ENCODE measurements at regions not wholly inside any gene's neighbourhood (a gene's known extent, or its start where the extent isn't known, plus 50 kb on each side); places are given as distances from the start of the nearest gene placed in this dataset.
"Not testable (repeated sequence)": the region's sequence is repeated elsewhere in the genome, so short reads cannot be mapped to it uniquely, and the experiment has no call there.

DNA sequence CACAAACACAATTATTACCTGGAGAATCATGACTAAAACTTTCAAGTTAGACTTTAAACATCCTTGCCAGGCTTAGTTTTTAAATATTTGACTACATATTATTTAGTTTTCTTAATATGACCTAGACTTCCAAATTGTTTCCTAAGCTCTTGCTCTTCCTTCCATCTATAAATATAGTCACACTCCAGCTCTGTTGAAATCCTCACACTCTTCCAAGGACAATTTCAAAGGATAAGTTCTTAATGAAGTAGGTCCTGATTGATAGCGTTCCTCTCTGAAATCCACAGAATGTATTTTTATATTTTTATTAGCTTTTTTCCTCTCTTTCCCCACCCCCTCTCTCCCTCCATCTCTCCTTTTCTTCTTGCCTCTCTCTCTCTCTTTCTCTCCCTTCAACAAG is 1074.1 kb upstream of the PCDH20 start:
- DNase-seq = no peak

DNA sequence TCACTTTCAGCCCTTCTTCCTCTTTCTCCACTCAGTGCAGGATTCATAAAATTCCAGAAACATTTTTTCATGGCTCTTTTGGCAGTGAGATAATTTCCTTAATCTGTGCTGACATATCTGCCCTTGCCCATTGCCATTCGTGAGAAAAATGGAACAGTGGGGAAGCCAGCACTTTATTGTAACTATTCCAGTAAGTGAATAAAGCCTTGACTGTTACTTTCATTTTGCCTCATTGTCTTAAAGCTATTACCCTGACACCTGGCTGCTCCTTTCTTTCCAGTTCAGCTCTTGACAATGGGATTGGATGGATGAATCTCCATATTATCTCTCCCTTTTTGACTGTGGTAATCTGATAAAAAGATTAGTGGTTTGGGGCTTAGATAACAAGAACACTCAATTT is 1068.1 kb upstream of the PCDH20 start:
- DNase-seq = no peak

DNA sequence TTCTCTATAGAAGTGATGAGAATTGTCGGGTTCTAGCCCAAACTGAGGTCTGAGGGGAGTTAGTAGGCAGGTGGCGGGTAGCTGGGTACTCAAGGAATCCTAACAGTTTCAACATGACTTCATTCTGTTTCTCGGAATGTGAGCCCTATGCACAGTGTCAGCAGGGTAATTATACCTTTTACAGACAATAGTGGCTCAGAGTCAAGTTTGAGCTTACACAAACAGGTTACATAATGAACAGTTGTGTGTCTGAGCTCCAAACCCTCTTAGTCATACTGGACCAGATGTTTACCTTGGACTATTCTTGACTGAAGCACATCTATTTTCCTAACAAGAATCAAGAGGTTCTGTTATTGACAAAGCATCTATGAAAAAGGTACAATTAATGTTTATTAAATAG is 1066.7 kb upstream of the PCDH20 start:
- no peak for DNase-seq

DNA sequence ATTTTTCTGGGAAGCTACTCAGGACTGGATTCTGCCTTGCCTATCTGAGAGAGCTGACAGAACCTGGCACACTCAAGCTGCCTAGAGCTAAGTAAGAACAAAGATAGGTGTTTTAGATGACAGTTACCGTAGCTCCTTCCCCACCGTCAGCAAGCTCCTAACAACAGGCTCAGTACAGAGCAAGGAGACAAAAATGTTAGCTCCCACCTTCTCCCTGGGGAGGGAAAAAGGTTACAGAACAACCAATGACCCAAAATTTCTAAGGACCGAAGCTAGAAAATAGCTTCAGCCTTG is 1058.2 kb upstream of the PCDH20 start:
- DNase-seq = no peak

DNA sequence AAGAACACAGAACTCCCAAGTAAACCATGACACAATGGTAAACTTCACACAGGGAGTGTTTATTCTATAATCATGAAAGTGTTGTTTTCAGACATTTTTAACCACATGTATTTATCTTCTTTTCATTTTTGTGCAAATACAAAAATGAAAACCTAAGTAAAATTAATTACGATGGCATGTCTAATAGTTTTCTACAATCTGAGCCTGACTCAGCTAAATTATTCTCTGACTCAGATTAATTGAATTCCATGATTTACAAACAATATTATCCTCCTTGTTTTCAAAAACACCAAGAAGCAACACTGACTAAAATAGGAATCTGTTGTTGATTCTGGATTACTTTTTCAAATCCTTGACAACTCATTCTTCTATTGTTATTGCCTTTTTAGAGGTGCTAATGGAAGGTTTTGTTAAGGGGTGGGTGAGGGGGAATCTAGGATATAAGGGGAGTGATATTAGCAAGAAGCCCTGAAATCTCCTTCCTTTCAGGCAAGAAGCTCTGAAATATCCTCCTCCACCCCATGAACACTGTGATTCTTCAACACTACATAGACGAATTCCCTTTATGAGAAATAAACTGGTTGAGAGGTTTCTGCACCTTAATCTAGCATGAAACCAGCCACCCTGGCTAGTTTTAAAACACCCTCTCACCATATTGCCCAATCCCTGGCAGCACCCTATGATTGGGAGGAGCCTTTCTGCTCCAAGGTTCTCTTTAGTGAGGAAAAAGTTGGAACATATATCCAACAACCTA is 1057.7 kb upstream of the PCDH20 start:
- DNase-seq = no peak

DNA sequence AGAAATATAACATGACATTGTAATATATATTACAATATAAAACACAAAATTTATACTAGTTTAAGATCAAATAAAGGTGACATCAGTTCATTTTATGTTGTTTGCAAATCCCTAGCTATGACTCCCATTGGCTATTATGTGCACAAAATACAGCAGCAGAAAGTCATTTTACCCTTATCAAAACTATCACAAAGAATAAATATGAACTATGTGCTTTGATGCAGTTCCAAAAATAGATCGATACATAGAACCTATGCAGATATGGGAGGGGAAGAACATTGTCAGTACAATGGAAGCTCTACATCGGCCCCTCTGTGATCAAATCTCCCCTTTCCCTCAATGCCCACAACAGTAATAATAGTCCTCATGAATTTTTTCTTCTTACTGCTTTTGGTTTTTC is 1038.1 kb upstream of the PCDH20 start:
- no peak for DNase-seq

DNA sequence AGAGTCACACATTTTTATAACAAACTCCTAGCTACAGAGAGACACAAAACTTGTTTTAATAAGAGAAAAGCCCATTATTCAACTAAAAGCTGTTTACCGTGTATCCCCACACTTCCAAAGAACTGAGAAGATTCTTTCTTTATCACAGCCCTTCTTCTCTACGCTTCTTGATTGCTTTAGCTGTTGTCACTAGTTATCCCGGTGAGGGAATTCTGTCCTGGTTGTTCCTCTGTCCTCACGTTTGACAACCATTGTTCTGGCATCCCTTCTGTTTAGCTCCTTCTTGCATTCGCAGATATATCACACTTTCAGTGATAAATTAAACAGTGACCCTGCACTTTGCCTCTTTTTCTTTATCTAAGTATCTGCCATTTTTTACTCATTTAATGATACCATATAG is 1035.1 kb upstream of the PCDH20 start:
- no peak for DNase-seq

DNA sequence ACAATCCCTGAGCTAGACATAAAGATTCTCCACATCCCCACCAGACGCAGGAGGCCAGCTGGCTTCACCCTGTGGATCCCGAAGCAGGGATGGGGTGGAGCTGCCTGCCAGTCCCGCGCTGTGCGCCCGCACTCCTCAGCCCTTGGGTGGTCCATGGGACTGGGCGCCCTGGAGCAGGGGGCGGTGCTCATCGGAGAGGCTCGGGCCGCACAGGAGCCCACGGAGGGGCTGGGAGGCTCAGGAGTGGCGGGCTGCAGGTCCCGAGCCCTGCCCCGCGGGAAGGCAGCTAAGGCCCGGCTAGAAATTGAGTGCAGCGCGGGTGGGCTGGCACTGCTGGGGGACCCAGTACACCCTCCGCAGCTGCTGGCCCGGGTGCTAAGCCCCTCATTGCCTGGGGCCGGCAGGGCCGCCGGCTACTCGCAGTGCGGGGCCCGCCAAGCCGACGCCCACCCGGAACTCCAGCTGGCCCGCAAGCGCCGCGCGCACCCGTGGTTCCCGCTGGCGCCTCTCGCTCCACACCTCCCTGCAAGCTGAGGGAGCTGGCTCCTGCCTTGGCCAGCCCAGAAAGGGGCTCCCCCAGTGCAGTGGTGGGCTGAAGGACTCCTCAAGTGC is 1032.2 kb upstream of the PCDH20 start:
- DNase-seq = not testable (repeated sequence)

DNA sequence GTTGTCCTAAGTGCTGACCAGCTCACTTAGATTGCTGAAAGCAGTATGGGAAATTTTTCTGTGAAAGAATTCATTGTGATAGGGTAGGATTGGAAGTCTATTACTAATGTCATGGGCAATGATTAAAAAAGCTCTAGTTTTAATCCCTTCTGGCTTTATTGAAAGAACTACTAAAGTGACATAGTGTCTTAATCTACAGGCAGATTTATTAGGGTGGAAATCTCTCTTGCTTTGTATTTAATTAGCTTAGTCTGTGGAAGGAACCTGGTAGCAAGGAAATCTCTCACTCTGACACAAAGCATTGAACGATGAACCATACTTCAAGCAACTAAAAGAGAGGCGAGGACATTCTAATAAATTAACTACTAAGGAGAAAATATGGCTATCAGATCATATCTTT is 1029.2 kb upstream of the PCDH20 start:
- no peak for DNase-seq

DNA sequence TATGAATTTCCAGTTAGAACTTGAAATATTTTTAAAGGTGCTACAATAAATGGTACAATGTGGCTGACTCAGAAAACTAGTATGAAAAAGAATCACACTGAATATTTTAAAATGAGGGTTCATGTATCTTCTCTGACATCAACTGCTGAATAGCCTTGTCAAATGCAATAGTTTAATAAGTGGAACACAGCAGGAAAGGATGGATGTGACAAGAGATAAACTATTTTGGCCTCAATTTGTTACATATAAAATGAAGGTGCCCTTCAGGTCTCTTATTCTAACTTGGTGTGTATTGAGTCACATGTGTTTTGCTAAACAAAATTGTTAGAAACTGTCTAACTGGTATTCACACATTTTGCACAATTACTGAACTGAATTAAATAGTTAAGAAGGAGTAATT is 1018.4 kb upstream of the PCDH20 start:
- DNase-seq = no peak

DNA sequence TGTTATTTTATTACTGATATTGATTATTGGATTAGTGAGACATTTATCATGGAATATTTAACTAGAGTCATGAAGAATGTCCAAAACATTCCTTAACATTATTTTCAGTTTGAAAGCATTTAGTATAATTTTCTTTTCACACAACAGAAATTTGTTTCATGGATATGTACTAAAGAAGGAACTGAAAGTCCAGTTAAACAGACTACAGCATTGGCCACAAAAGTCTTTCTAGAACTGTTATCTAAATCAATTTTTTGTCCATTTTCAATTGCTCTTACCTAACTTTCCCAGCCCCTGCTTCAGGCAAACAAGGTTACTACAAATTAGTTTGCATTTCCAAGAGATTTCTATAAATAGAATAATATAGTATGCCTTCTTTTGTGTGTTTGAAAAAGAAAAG is 1018.0 kb upstream of the PCDH20 start:
- no peak for DNase-seq

DNA sequence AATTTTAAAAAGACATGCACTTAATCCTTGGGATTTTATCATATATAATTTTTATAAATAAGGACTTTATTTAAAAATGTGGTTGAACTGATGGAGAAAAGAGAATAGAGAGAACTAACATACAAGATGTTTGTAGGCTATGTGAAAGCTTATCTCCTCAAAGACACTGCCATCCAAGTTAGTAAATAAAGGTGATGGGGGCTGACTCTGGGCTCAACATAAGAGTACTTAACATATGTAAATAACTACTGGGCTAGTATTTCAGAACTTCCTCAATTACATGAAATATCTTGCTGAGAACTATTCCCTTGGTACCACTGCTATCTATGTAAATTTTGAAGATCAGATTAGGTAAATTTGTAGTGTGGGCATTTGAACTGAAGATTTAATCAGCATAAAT is 1017.3 kb upstream of the PCDH20 start:
- no peak for DNase-seq

DNA sequence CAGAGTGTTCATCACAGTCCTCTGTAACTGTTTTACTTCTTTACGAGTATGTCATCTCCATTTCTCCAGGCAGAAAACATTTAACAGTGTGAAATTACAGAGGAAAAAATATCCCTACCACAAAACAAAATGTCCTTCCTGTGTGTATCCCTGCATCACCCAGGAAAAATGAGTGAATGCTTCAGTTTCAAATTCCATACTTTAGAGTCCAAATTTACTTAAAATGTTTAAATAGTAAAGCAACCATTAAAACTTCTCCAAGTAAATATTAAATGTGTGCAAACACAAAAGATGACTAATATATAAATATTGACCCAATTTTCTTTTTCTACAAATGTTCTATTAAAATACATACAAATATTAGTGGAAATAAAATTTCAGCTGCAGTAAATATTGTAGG is 1016.6 kb upstream of the PCDH20 start:
- no peak for DNase-seq

DNA sequence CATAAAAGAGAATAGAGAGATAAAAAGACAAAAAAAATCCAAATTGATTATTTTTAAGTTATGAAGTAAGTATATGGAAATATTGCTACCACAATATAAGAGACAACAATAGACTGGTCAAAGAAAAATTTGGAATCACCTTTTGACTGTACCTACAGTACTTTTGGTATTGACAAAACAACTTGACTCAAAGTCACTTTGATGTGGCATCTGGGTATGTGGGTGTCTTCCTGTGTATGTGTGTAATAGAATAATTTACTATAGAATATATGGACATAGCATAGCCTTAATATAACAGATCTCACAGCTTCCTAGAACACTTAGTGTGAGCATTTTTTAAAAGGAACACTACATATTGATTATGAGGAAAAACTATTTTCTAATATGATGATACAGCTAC is 1016.2 kb upstream of the PCDH20 start:
- DNase-seq = no peak

DNA sequence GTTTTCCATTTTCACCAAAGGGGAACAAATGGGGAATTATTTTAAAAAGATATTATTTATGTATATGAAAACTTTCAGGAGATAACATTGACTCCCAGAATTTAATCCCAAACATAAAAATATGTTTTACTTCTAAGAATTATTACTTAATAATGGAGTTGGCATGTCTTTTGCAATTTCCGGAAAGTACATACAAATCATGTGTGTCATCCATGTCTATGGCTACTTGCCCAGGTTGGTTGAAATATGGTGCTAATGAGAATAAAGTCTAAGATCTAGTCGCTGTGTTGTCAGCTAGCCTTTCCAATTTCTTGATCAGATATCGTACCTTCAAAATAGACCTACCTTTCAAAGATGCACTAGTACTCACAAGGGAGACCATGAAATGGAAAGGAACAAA is 1003.2 kb upstream of the PCDH20 start:
- no peak for DNase-seq

DNA sequence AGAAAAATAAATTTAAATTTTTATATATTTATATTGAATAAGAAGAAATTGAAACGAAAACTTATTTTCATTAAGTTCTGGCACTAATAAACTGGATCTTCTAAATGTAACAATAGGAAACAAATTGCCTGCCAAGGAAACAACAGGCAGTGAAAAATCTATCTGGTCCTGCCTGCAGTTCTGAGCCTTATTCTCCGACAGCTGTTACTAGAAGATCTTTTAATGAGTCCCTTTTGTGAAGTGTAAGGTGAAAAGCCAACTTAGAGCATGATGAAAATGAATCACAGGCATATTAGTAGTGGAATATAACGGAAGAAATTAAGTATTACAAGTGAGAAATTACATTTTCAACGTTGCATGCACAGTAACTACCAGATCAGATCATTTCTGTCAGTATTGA is 1002.7 kb upstream of the PCDH20 start:
- no peak for DNase-seq

DNA sequence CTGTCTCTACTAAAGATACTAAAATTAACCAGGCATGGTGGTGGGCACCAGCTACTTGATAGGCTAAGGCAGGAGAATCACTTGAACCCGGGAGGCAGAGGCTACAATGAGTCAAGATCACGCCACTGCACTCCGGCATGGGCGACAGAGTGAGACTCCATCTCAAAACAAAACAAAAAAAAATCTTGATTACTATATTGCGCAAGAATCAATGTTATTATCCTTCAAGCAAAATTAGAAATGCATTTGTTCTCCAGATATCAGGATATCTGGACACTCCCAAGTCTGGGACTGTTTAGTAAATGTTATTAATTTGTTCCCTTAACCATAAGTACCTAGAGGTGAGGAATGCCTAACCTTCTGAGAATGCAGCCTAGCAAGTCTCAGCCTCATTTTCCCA is 992.2 kb upstream of the PCDH20 start:
- no peak for DNase-seq

DNA sequence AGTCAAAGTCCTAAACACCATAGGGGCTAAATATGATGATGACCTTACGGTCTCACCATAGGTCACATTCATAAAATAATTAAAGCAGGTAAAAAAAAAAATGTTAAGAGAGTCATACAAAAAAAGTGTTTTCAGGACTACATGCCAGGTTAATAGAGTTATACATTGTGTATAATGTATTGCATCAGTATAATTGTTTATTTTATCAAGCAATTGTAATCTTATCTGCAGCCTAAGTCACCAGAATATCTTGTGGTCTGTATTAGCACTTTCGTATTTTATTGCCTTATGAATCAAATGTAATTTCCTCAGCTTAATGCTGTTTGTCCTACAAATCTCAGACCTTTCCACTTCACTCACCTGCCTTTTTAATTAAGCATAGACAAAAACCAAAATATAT is 972.9 kb upstream of the PCDH20 start:
- no peak for DNase-seq

DNA sequence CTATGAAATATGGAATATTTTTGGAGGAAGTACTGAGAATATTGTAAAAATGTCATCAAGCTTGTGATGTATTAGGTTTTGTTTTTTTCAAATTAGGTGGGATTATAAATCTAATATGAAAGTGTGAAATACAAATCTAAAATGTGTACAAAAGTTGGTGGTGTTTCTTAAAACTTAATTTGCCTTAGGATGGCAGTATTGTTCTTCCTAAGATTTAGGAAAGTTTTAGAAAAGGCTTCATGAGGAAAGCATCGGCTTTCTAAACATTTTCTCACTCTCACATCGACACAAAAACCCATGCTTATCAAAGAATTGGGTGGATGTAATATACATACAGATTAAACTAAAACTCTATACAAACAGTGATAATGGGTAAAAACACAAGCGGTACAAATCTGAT is 972.0 kb upstream of the PCDH20 start:
- no peak for DNase-seq

DNA sequence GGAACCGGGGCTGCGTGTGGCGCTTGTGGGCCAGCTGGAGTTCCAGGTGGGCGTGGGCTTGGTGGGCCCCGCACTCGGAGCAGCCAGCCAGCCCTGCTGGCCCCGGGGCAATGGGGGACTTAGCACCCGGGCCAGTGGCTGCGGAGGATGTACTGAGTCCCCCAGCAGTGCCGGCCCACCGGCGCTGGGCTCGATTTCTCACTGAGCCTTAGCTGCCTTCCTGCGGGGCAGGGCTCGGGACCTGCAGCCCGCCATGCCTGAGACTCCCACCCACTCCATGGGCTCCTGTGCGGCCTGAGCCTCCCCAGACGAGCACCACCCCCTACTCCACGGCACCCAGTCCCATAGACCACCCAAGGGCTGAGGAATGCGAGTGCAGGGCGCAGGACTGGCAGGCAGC is 963.6 kb upstream of the PCDH20 start:
- DNase-seq = not testable (repeated sequence)

DNA sequence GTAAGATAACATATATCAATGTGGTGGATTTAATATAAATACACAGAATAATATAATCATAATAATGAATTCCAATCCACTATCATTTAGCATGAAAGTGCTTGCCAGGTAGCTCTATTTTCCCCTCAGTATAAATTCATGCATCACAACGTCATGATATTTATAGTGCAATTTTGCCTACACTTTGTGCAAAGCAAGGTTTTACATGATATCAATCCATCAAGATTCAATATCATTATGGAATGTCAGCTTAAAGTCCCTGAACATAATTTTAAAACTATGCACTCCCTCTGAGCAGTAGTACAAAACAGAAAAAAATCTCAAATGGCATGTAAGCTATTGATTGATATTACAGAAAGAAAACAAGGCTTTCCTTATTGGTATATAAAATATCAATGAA is 962.2 kb upstream of the PCDH20 start:
- DNase-seq = no peak

DNA sequence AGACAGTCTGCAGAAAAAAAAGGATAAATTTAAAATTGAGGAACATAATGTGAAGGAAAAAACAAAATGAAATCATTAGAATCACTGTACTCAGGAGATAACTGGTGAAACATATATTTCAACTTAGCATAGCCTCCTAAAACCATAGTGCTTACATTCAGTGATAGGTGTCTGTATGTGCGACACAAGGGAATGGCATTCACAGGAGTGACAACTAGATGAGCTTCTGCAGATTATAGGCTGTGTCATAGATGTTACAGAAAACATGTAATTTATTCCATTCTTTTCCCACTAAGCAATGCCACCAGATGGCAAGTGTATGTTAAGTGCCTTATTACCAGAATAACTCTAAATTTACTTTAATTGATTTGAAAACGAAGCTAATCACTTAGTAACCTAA is 960.0 kb upstream of the PCDH20 start:
- no peak for DNase-seq

DNA sequence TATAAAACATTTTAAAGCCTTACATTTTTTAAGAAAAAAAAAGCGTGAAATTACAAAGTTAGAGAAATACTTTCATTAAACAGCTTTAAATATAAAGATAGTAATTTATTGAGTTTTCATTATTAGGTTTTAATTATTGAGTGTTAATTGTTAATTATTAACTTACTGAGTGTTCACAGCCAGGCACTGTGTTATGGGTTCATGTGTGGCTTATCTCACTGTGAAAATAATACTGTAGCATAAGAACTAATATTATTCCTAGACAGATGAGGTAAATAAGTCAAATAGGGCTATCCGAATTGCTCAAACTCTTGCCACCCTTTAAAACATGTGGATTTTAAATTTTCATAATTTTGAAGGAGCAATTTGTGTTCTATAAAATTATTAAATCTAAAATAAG is 956.1 kb upstream of the PCDH20 start:
- no peak for DNase-seq

DNA sequence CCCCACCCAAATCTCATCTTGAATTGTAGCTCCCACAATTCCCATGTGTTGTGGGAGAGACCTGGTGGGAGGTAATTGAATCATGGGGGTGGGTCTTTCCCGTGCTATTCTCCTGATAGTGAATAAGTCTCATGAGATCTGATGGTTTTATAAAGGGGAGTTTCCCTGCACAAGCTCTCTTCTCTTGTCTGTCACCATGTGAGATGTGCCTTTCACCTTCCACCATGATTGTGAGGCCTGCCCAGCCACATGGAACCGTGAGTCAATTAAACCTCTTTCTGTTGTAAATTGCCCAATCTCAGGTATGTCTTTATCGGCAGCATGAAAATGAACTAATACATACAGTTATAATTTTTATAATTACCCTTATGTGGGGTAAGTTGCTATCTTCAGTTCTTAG is 952.3 kb upstream of the PCDH20 start:
- not testable (repeated sequence) for DNase-seq

DNA sequence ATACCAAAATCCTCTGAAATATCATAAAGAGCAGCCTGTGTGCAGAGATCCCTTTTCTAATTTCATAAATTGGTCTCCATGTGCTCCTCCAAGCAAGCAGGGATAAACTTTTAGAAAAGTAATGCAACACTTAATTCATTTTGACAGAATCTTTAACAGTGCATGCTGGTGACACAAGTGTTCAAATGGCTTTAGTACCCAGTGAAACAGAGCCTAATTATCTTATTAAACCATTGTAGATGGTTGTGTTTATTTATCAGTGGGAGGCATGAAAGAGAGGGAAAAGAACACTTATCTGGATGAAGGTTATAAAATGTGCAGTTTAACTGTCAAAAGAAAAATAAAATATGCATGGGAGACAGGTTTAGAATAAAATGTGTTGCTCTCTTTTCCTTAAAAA is 945.0 kb upstream of the PCDH20 start:
- no peak for DNase-seq

DNA sequence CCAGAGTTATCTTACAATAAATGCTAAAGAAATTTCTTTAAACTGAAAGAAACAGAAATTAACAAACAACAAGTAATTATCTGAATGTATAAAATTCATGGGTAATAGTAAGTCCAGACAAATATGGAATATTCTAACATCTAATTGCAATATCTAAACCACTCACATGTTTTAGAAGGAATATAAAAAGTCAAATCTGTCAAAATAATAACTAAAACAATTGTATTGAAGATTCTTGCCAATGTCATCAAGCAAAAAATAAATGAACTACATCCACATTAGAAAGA is 942.9 kb upstream of the PCDH20 start:
- no peak for DNase-seq
